ENCODE measurements at regions not wholly inside any gene's neighbourhood (a gene's known extent, or its start where the extent isn't known, plus 50 kb on each side); places are given as distances from the start of the nearest gene placed in this dataset.

GRCh38 chr2:226079671-226080181 is 680.2 kb downstream of the NYAP2 start:
- H3K4me3 ChIP-seq (ENCODE audit: low read length), result no peak overlapping the region
- Mint-ChIP-seq H3K27me3 (peaks cover 0 to 4% (median 0%) of the 10 kb centered on the region in 5 donors), H3K4me1 (no peaks in the 10 kb centered on the region), H3K9me3 (peaks cover 0 to 5% (median 1%) of the 10 kb centered on the region in 11 donors), H3K27ac (no peak overlapping the region), H3K4me3 (no peak overlapping the region), H3K36me3 (no peaks in the 10 kb centered on the region)
- ChIA-PET POLR2A (no interaction called here), CTCF (no interaction called here)
- DNase-seq (no peak), ATAC-seq (no peak)
- H3K9me3 ChIP-seq (ENCODE audit: control insufficient read depth in 2 of 3, low read length in 3 of 3), result no peaks in the 10 kb centered on the region
- H3K4me1 ChIP-seq (ENCODE audit: control insufficient read depth in 2 of 2, insufficient read depth in 2 of 2, low read length in 2 of 2), result no peaks in the 10 kb centered on the region
- H3K36me3 ChIP-seq (ENCODE audit: control insufficient read depth in 2 of 3, insufficient read depth in 3 of 3, low read length in 3 of 3), result no peaks in the 10 kb centered on the region
- no peaks in the 10 kb centered on the region for H3K27me3 ChIP-seq (ENCODE audit: control insufficient read depth in 2 of 2, insufficient read depth in 2 of 2, low read length in 2 of 2)
- intact Hi-C loops (cut with micrococcal nuclease), result no loop called here
- no peak overlapping the region for H3K27ac ChIP-seq (ENCODE audit: low read depth, low read length)

- H3K9me3 Mint-ChIP-seq, result peaks cover 0 to 5% (median under 1%) of the 10 kb centered on the region in 11 donors
- no peak overlapping the region for H3K4me3 Mint-ChIP-seq
- intact Hi-C loops (cut with micrococcal nuclease), result no loop called here
- Histone ChIP-seq H3K4me1 (ENCODE audit: control insufficient read depth in 2 of 2, insufficient read depth in 2 of 2, low read length in 2 of 2) (no peaks in the 10 kb centered on the region), H3K9me3 (ENCODE audit: control insufficient read depth in 2 of 3, low read length in 3 of 3) (no peaks in the 10 kb centered on the region), H3K4me3 (ENCODE audit: low read length) (no peak overlapping the region), H3K27me3 (ENCODE audit: control insufficient read depth in 2 of 2, insufficient read depth in 2 of 2, low read length in 2 of 2) (no peaks in the 10 kb centered on the region), H3K27ac (ENCODE audit: low read depth, low read length) (no peak overlapping the region), H3K36me3 (ENCODE audit: control insufficient read depth in 2 of 3, insufficient read depth in 3 of 3, low read length in 3 of 3) (no peaks in the 10 kb centered on the region)
- H3K27me3 Mint-ChIP-seq, result peaks cover 0 to 4% (median 0%) of the 10 kb centered on the region in 5 donors
- no peak for DNase-seq
- no peak overlapping the region for H3K27ac Mint-ChIP-seq
- ChIA-PET CTCF (no interaction called here), POLR2A (no interaction called here)
- no peaks in the 10 kb centered on the region for H3K36me3 Mint-ChIP-seq
- H3K4me1 Mint-ChIP-seq, result no peaks in the 10 kb centered on the region
- no peak for ATAC-seq
Measured at GRCh38 chr2:226079196-226079595, 679.7 kb downstream of the NYAP2 start.

- no peak for ATAC-seq
- Mint-ChIP-seq H3K4me3 (no peak overlapping the region), H3K36me3 (no peaks in the 10 kb centered on the region), H3K27ac (no peak overlapping the region), H3K4me1 (no peaks in the 10 kb centered on the region), H3K9me3 (peaks cover 0 to 5% (median 0%) of the 10 kb centered on the region in 11 donors), H3K27me3 (peaks cover 0 to 4% (median 0%) of the 10 kb centered on the region in 5 donors)
- intact Hi-C loops (cut with micrococcal nuclease), result no loop called here
- Histone ChIP-seq H3K9me3 (ENCODE audit: control insufficient read depth in 2 of 3, low read length in 3 of 3) (no peaks in the 10 kb centered on the region), H3K36me3 (ENCODE audit: control insufficient read depth in 2 of 3, insufficient read depth in 3 of 3, low read length in 3 of 3) (no peaks in the 10 kb centered on the region), H3K4me1 (ENCODE audit: control insufficient read depth in 2 of 2, insufficient read depth in 2 of 2, low read length in 2 of 2) (no peaks in the 10 kb centered on the region), H3K4me3 (ENCODE audit: low read length) (no peak overlapping the region), H3K27me3 (ENCODE audit: control insufficient read depth in 2 of 2, insufficient read depth in 2 of 2, low read length in 2 of 2) (no peaks in the 10 kb centered on the region), H3K27ac (ENCODE audit: low read depth, low read length) (no peak overlapping the region)
- DNase-seq, result no peak
- POLR2A ChIA-PET, result no interaction called here
- CTCF ChIA-PET, result no interaction called here
Measured at GRCh38 chr2:226078666-226079065, 679.2 kb downstream of the NYAP2 start.

- Mint-ChIP-seq H3K36me3 (no peaks in the 10 kb centered on the region), H3K9me3 (peaks cover 0 to 2% (median 0%) of the 10 kb centered on the region in 11 donors), H3K4me3 (no peak overlapping the region), H3K27ac (no peak overlapping the region), H3K4me1 (no peaks in the 10 kb centered on the region), H3K27me3 (peaks cover 0 to 4% (median 0%) of the 10 kb centered on the region in 5 donors)
- ChIA-PET POLR2A (no interaction called here), CTCF (no interaction called here)
- Histone ChIP-seq H3K9me3 (ENCODE audit: control insufficient read depth in 2 of 3, low read length in 3 of 3) (no peaks in the 10 kb centered on the region), H3K27me3 (ENCODE audit: control insufficient read depth in 2 of 2, insufficient read depth in 2 of 2, low read length in 2 of 2) (no peaks in the 10 kb centered on the region), H3K27ac (ENCODE audit: low read depth, low read length) (no peak overlapping the region), H3K36me3 (ENCODE audit: control insufficient read depth in 2 of 3, insufficient read depth in 3 of 3, low read length in 3 of 3) (no peaks in the 10 kb centered on the region), H3K4me1 (ENCODE audit: control insufficient read depth in 2 of 2, insufficient read depth in 2 of 2, low read length in 2 of 2) (no peaks in the 10 kb centered on the region), H3K4me3 (ENCODE audit: low read length) (no peak overlapping the region)
- intact Hi-C loops (cut with micrococcal nuclease), result no loop called here
- DNase-seq, result no peak
- ATAC-seq, result no peak
Measured at GRCh38 chr2:226077841-226078240, 678.3 kb downstream of the NYAP2 start.

- H3K36me3 Mint-ChIP-seq, result no peaks in the 10 kb centered on the region
- no peaks in the 10 kb centered on the region for H3K36me3 ChIP-seq (ENCODE audit: control insufficient read depth in 2 of 3, insufficient read depth in 3 of 3, low read length in 3 of 3)
- H3K4me3 ChIP-seq (ENCODE audit: low read length), result no peak overlapping the region
- peaks cover 0 to 4% (median 0%) of the 10 kb centered on the region in 5 donors for H3K27me3 Mint-ChIP-seq
- CTCF ChIA-PET, result no interaction called here
- intact Hi-C loops (cut with micrococcal nuclease), result no loop called here
- no peaks in the 10 kb centered on the region for H3K27me3 ChIP-seq (ENCODE audit: control insufficient read depth in 2 of 2, insufficient read depth in 2 of 2, low read length in 2 of 2)
- no peaks in the 10 kb centered on the region for H3K9me3 ChIP-seq (ENCODE audit: control insufficient read depth in 2 of 3, low read length in 3 of 3)
- POLR2A ChIA-PET, result no interaction called here
- H3K4me1 ChIP-seq (ENCODE audit: control insufficient read depth in 2 of 2, insufficient read depth in 2 of 2, low read length in 2 of 2), result no peaks in the 10 kb centered on the region
- DNase-seq (no peak), ATAC-seq (no peak)
- H3K27ac ChIP-seq (ENCODE audit: low read depth, low read length), result no peak overlapping the region
- H3K9me3 Mint-ChIP-seq, result peaks cover 0 to under 1% (median 0%) of the 10 kb centered on the region in 11 donors
- H3K4me1 Mint-ChIP-seq, result no peaks in the 10 kb centered on the region
- no peak overlapping the region for H3K4me3 Mint-ChIP-seq
- no peak overlapping the region for H3K27ac Mint-ChIP-seq
Measured at GRCh38 chr2:226077031-226077430, 677.5 kb downstream of the NYAP2 start.

- H3K4me1 Mint-ChIP-seq, result no peaks in the 10 kb centered on the region
- Histone ChIP-seq H3K4me1 (ENCODE audit: control insufficient read depth in 2 of 2, insufficient read depth in 2 of 2, low read length in 2 of 2) (no peaks in the 10 kb centered on the region), H3K27me3 (ENCODE audit: control insufficient read depth in 2 of 2, insufficient read depth in 2 of 2, low read length in 2 of 2) (no peaks in the 10 kb centered on the region), H3K4me3 (ENCODE audit: low read length) (no peak overlapping the region), H3K36me3 (ENCODE audit: control insufficient read depth in 2 of 3, insufficient read depth in 3 of 3, low read length in 3 of 3) (no peaks in the 10 kb centered on the region), H3K27ac (ENCODE audit: low read depth, low read length) (no peak overlapping the region), H3K9me3 (ENCODE audit: control insufficient read depth in 2 of 3, low read length in 3 of 3) (no peaks in the 10 kb centered on the region)
- H3K36me3 Mint-ChIP-seq, result no peaks in the 10 kb centered on the region
- no peak for ATAC-seq
- ChIA-PET POLR2A (no interaction called here), CTCF (no interaction called here)
- peaks cover 0 to 8% (median 0%) of the 10 kb centered on the region in 5 donors for H3K27me3 Mint-ChIP-seq
- DNase-seq, result no peak
- H3K4me3 Mint-ChIP-seq, result no peak overlapping the region
- H3K27ac Mint-ChIP-seq, result no peak overlapping the region
- no peaks in the 10 kb centered on the region for H3K9me3 Mint-ChIP-seq
- intact Hi-C loops (cut with micrococcal nuclease), result no loop called here
Measured at GRCh38 chr2:226076529-226076928, 677.0 kb downstream of the NYAP2 start.

GRCh38 chr2:226074391-226074790 is 674.9 kb downstream of the NYAP2 start:
- Histone ChIP-seq H3K4me3 (ENCODE audit: low read length) (no peak overlapping the region), H3K27me3 (ENCODE audit: control insufficient read depth in 2 of 2, insufficient read depth in 2 of 2, low read length in 2 of 2) (no peaks in the 10 kb centered on the region), H3K4me1 (ENCODE audit: control insufficient read depth in 2 of 2, insufficient read depth in 2 of 2, low read length in 2 of 2) (no peaks in the 10 kb centered on the region), H3K36me3 (ENCODE audit: control insufficient read depth in 2 of 3, insufficient read depth in 3 of 3, low read length in 3 of 3) (no peaks in the 10 kb centered on the region), H3K27ac (ENCODE audit: low read depth, low read length) (no peak overlapping the region), H3K9me3 (ENCODE audit: control insufficient read depth in 2 of 3, low read length in 3 of 3) (no peaks in the 10 kb centered on the region)
- no peak for ATAC-seq
- ChIA-PET POLR2A (no interaction called here), CTCF (no interaction called here)
- no peaks in the 10 kb centered on the region for H3K36me3 Mint-ChIP-seq
- no peak for DNase-seq
- H3K4me1 Mint-ChIP-seq, result no peaks in the 10 kb centered on the region
- peaks cover 0 to 16% (median 0%) of the 10 kb centered on the region in 5 donors for H3K27me3 Mint-ChIP-seq
- intact Hi-C loops (cut with micrococcal nuclease), result no loop called here
- H3K9me3 Mint-ChIP-seq, result no peaks in the 10 kb centered on the region
- no peak overlapping the region for H3K4me3 Mint-ChIP-seq
- no peak overlapping the region for H3K27ac Mint-ChIP-seq

Measured in naive thymus-derived CD4-positive, alpha-beta T cell (primary cell).